GM23338 (cell line): ENCODE measurements at regions not wholly inside any gene's neighbourhood (a gene's known extent, or its start where the extent isn't known, plus 50 kb on each side); places are given as distances from the start of the nearest gene placed in this dataset.

Experiments used
- ATAC-seq: fragments of 200-7000 bp; cut with Tn5 transposase; 3 replicates; pipeline ENCODE4 v1.9.1; 2020
- DNase-seq: peaks from one replicate; pipeline ENCODE4 v3.0.0-alpha.2; 2015; ENCODE audit warnings: low spot score
- H2AFZ ChIP-seq: fragments of 200-600 bp; sonication (generic); 2 replicates; pipeline ENCODE4 v1.8.0; 2016; ENCODE audit warnings: antibody characterized with exemption, mild to moderate bottlenecking, moderate library complexity
- H3F3A ChIP-seq: fragments of 200-600 bp; sonication (generic); replicated peaks from 2 replicates; pipeline ENCODE4 v1.8.0; 2017; ENCODE audit warnings: antibody characterized with exemption, mixed run types, low read depth
- H3K27ac ChIP-seq: fragments of 200-600 bp; sonication (generic); 2 replicates; pipeline ENCODE4 v1.6.1; 2016; ENCODE audit warnings: low read depth
- H3K27me3 ChIP-seq: fragments of 200-600 bp; sonication (generic); 2 replicates; pipeline ENCODE4 v1.8.0; 2016; ENCODE audit warnings: mild to moderate bottlenecking, mixed run types, moderate library complexity; ENCODE audit not compliant: insufficient read depth
- H3K36me3 ChIP-seq: fragments of 200-600 bp; sonication (generic); 2 replicates; pipeline ENCODE4 v1.8.0; 2016; ENCODE audit warnings: mild to moderate bottlenecking; ENCODE audit not compliant: insufficient read depth
- H3K4me1 ChIP-seq: fragments of 200-600 bp; sonication (generic); 2 replicates; pipeline ENCODE4 v1.8.0; 2016; ENCODE audit warnings: mild to moderate bottlenecking, moderate library complexity; ENCODE audit not compliant: insufficient read depth
- H3K4me2 ChIP-seq: fragments of 200-600 bp; sonication (generic); 2 replicates; pipeline ENCODE4 v1.7.1; 2017; ENCODE audit warnings: mixed run types
- H3K4me3 ChIP-seq: fragments of 200-600 bp; sonication (generic); 2 replicates; pipeline ENCODE4 v1.6.1; 2016; ENCODE audit warnings: mixed run types
- H3K79me2 ChIP-seq: fragments of 200-600 bp; sonication (generic); replicated peaks from 2 replicates; pipeline ENCODE4 v1.8.0; 2017; ENCODE audit warnings: mild to moderate bottlenecking; ENCODE audit not compliant: insufficient read depth
- H3K9me2 ChIP-seq: fragments of 200-600 bp; sonication (generic); 2 replicates; pipeline ENCODE4 v1.8.0; 2017; ENCODE audit not compliant: insufficient read depth
- H4K20me1 ChIP-seq: fragments of 200-600 bp; sonication (generic); replicated peaks from 2 replicates; pipeline ENCODE4 v1.8.0; 2017; ENCODE audit warnings: mild to moderate bottlenecking; ENCODE audit not compliant: insufficient read depth
- H3K27ac Mint-ChIP-seq: 2 replicates; pipeline ENCODE4 v1.8.0; 2020; ENCODE audit warnings: inconsistent platforms, mild to moderate bottlenecking, moderate library complexity, mixed read lengths
- H3K27me3 Mint-ChIP-seq: 3 replicates; pipeline ENCODE4 v1.8.0; 2022; ENCODE audit warnings: low read depth, mild to moderate bottlenecking, moderate library complexity, mixed read lengths, inconsistent platforms; ENCODE audit not compliant: insufficient read depth, poor library complexity
- H3K36me3 Mint-ChIP-seq: 3 replicates; pipeline ENCODE4 v1.8.0; 2021; ENCODE audit warnings: low read depth, mild to moderate bottlenecking, inconsistent platforms, moderate library complexity, mixed read lengths
- H3K4me1 Mint-ChIP-seq: 3 replicates; pipeline ENCODE4 v1.8.0; 2020; ENCODE audit warnings: mild to moderate bottlenecking, inconsistent platforms, mixed read lengths
- H3K4me3 Mint-ChIP-seq: 3 replicates; pipeline ENCODE4 v1.8.0; 2021; ENCODE audit warnings: moderate library complexity, mild to moderate bottlenecking, inconsistent platforms, mixed read lengths
- H3K9me3 Mint-ChIP-seq: 3 replicates; pipeline ENCODE4 v1.8.0; 2020; ENCODE audit warnings: moderate library complexity, mild to moderate bottlenecking, inconsistent platforms, mixed read lengths
- CREB1 ChIP-seq: fragments of 250-450 bp; sonication (Bioruptor Pico); IDR thresholded peaks from 2 replicates; pipeline ENCODE4 v1.5.0; 2020; ENCODE audit warnings: low read depth, mild to moderate bottlenecking, moderate library complexity
- CTCF ChIP-seq, 2 experiments: fragments of 200-600 bp in 1 of 2; sonication (generic) in 1 of 2; conservative IDR thresholded peaks; 2 replicates each; pipeline versions ENCODE4 v1.5.1 to v1.6.1; 2016 to 2017; ENCODE audit warnings: antibody characterized with exemption in 2 of 2, low read depth in 2 of 2, mild to moderate bottlenecking in 2 of 2, moderate library complexity in 1 of 2
- ETS1 ChIP-seq: IDR thresholded peaks from 2 replicates; pipeline ENCODE4 v1.6.1; 2016; ENCODE audit warnings: antibody characterized with exemption
- EZH2 ChIP-seq: fragments of 200-600 bp; sonication (generic); IDR thresholded peaks from one replicate; pipeline ENCODE4 v1.8.0; 2017; ENCODE audit warnings: antibody characterized with exemption, mild to moderate bottlenecking, low read depth; ENCODE audit not compliant: unreplicated experiment
- EZH2phosphoT487 ChIP-seq: fragments of 200-600 bp; sonication (generic); IDR thresholded peaks from one replicate; pipeline ENCODE4 v1.8.1; 2018; ENCODE audit warnings: antibody characterized with exemption; ENCODE audit not compliant: unreplicated experiment
- NANOG ChIP-seq: IDR thresholded peaks from 2 replicates; pipeline ENCODE4 v1.6.1; 2016; ENCODE audit warnings: antibody characterized with exemption, borderline replicate concordance
- POLR2AphosphoS5 ChIP-seq: IDR thresholded peaks from 2 replicates; pipeline ENCODE4 v1.6.1; 2016; ENCODE audit warnings: antibody characterized with exemption, low read depth
- REST ChIP-seq: IDR thresholded peaks from one replicate; pipeline ENCODE4 v1.6.1; 2018; ENCODE audit warnings: antibody characterized with exemption; ENCODE audit not compliant: unreplicated experiment
- ZNF114 ChIP-seq: fragments of 250-450 bp; sonication (Bioruptor Pico); IDR thresholded peaks from 2 replicates; pipeline ENCODE4 v1.5.0; 2020; ENCODE audit warnings: mild to moderate bottlenecking, moderate library complexity
- ZNF462 ChIP-seq: fragments of 250-450 bp; sonication (Bioruptor Pico); IDR thresholded peaks from 2 replicates; pipeline ENCODE4 v1.5.0; 2020; ENCODE audit warnings: mild to moderate bottlenecking, moderate library complexity

- TF ChIP-seq REST (no peak), ETS1 (no peak), EZH2 (no peak)
These were observed 97.1 kb upstream of the CCDC39 start (continued) for GRCh38 chr3:180776433-180776832.

GRCh38 chr3:180782195-180782984 is 103.1 kb upstream of the CCDC39 start:
- Histone ChIP-seq H3K27ac (no peak overlapping the region), H3K79me2 (no peaks in the 10 kb centered on the region), H2AFZ (no peak overlapping the region), H3K4me3 (no peak overlapping the region), H3K9me2 (no peaks in the 10 kb centered on the region), H3K36me3 (no peaks in the 10 kb centered on the region), H3K27me3 (no peaks in the 10 kb centered on the region), H3F3A (no peaks in the 10 kb centered on the region), H4K20me1 (no peaks in the 10 kb centered on the region), H3K4me2 (no peak overlapping the region), H3K4me1 (peaks cover 4% of the 10 kb centered on the region)
- Mint-ChIP-seq H3K27me3 (no peaks in the 10 kb centered on the region), H3K27ac (peak overlapping the region; percentile 14; the same call in 1 of the 2 replicates), H3K4me3 (no peak overlapping the region), H3K36me3 (peaks cover 13% of the 10 kb centered on the region; the same call in 2 of the 3 replicates), H3K9me3 (peaks cover 27% of the 10 kb centered on the region), H3K4me1 (peaks cover 7% of the 10 kb centered on the region; the same call in 2 of the 3 replicates)
- DNase-seq (no peak), ATAC-seq (no peak)
- TF ChIP-seq CTCF (conservative IDR thresholded peaks at IDR 0.05; ENCODE audit: low read depth in 2 of 2) (no peak; a peak in 1 of 4 replicates), ZNF114 (no peak), EZH2phosphoT487 (no peak), ZNF462 (CRISPR knock-in tag) (no peak), NANOG (no peak), EZH2 (no peak), CREB1 (CRISPR knock-in tag) (no peak), POLR2AphosphoS5 (no peak), ETS1 (no peak)
